HepG2 (cell line): ENCODE measurements at regions not wholly inside any gene's neighbourhood (a gene's known extent, or its start where the extent isn't known, plus 50 kb on each side); places are given as distances from the start of the nearest gene placed in this dataset.
A peak's percentile ranks its signal among the peaks of the same experiment; 100 is the strongest.

Experiments used
- ATAC-seq: fragments of 200-7000 bp; cut with Tn5 transposase; 3 replicates; pipeline ENCODE4 v1.9.1; 2020; ENCODE audit warnings: mild to moderate bottlenecking, moderate library complexity
- BruUV-seq: library from RNA; stranded (reverse); fragments of 400-500 nt; replicated peaks from 2 replicates; lab custom pipeline; 2021; lab: Mats Ljungman, UMichigan
- CTCF ChIA-PET: fragments of 300-600 bp; formaldehyde crosslinking; extraction: SDS; loops from one replicate; lab custom pipeline; 2021; ENCODE audit warnings: low total read pairs, inconsistent platforms, low intra/inter-chr PET ratio; lab: Yijun Ruan, JAX
- POLR2A ChIA-PET: fragments of 350-600 bp; sonication (Branson Sonifier 250); formaldehyde crosslinking; loops from one replicate; lab custom pipeline; 2020; ENCODE audit warnings: antibody characterized with exemption, inconsistent platforms; lab: Yijun Ruan, JAX
- DNase-seq: peaks from one replicate; pipeline ENCODE4 v3.0.0-alpha.2; 2015; ENCODE audit warnings: low spot score
- FAIRE-seq: peaks from 3 replicates; lab custom pipeline; 2011; peaks lifted over from hg19 to GRCh38; lab: Jason Lieb, UNC
- H2AFZ ChIP-seq: one replicate; pipeline ENCODE4 v1.6.1; 2011; ENCODE audit warnings: low read length, inconsistent platforms
- H3K27ac ChIP-seq: fragments of 300-600 bp; 3 replicates; pipeline ENCODE4 v1.8.0; 2011; ENCODE audit warnings: mixed run types, mild to moderate bottlenecking, mixed read lengths, low read length, inconsistent platforms; ENCODE audit not compliant: insufficient read depth; ENCODE audit errors: extremely low read length
- H3K27me3 ChIP-seq, 2 experiments: fragments of 200-600 bp in 1 of 2; 2 replicates in 1 of 2; 3 replicates in 1 of 2; pipeline versions ENCODE4 v1.6.0 to v1.8.0; 2011; ENCODE audit warnings: low read length in 2 of 2, mild to moderate bottlenecking in 2 of 2, moderate library complexity in 2 of 2, inconsistent platforms in 1 of 2; ENCODE audit not compliant: insufficient read depth in 2 of 2, control insufficient read depth in 1 of 2
- H3K36me3 ChIP-seq, 2 experiments: fragments of 200-600 bp in 1 of 2; replicated peaks in 1 of 2; 2 replicates in 1 of 2; 3 replicates in 1 of 2; pipeline versions ENCODE4 v1.5.1 to v1.8.0; 2011; ENCODE audit warnings: low read length in 2 of 2, inconsistent platforms in 1 of 2; ENCODE audit not compliant: insufficient read depth in 2 of 2, control insufficient read depth in 1 of 2
- H3K4me1 ChIP-seq: 2 replicates; pipeline ENCODE4 v1.5.1; 2012; ENCODE audit warnings: low read length, inconsistent platforms; ENCODE audit not compliant: insufficient read depth
- H3K4me2 ChIP-seq: 2 replicates; pipeline ENCODE4 v1.6.0; 2011; ENCODE audit warnings: low read depth, low read length, inconsistent platforms
- H3K4me3 ChIP-seq, 3 experiments: fragments of 200-600 bp in 1 of 3; sonication (generic), shearing (Covaris generic) in 1 of 3; replicated peaks in 1 of 3; 2 replicates each; pipeline ENCODE4 v1.5.1; 2011 to 2016; ENCODE audit warnings: low read length in 3 of 3, inconsistent platforms in 2 of 3, low read depth in 2 of 3, mild to moderate bottlenecking in 2 of 3, control low read depth in 1 of 3, mixed read lengths in 1 of 3; ENCODE audit not compliant: insufficient read depth in 1 of 3
- H3K79me2 ChIP-seq: one replicate; pipeline ENCODE4 v1.6.1; 2011; ENCODE audit warnings: low read length, inconsistent platforms; ENCODE audit not compliant: insufficient read depth
- H3K9ac ChIP-seq: 2 replicates; pipeline ENCODE4 v1.6.0; 2011; ENCODE audit warnings: mild to moderate bottlenecking, low read depth, low read length, inconsistent platforms; ENCODE audit not compliant: insufficient read depth
- H3K9me3 ChIP-seq: 2 replicates; pipeline ENCODE4 v1.5.1; 2012; ENCODE audit warnings: mild to moderate bottlenecking, low read length
- H4K20me1 ChIP-seq: 2 replicates; pipeline ENCODE4 v1.6.0; 2011; ENCODE audit warnings: inconsistent platforms, mild to moderate bottlenecking, low read length, moderate library complexity; ENCODE audit not compliant: insufficient read depth
- AGO1 ChIP-seq: fragments of 200-400 bp; formaldehyde crosslinking; IDR thresholded peaks from 2 replicates; pipeline ENCODE4 v1.6.1; 2017; ENCODE audit warnings: mild to moderate bottlenecking, low read depth, low read length, moderate library complexity; ENCODE audit not compliant: poor library complexity, severe bottlenecking
- ZNF180 ChIP-seq: sonication (generic); formaldehyde crosslinking; IDR thresholded peaks from 2 replicates; pipeline ENCODE4 v1.4.0; 2020; ENCODE audit warnings: low read depth, missing genetic modification reagents, borderline replicate concordance
- ZNF549 ChIP-seq: sonication (generic); formaldehyde crosslinking; IDR thresholded peaks from 2 replicates; pipeline ENCODE4 v1.5.0; 2020; ENCODE audit warnings: missing genetic modification reagents
- ZNF670 ChIP-seq: sonication (generic); formaldehyde crosslinking; IDR thresholded peaks from 2 replicates; pipeline ENCODE4 v1.8.0; 2022; ENCODE audit warnings: mild to moderate bottlenecking, missing genetic modification reagents, borderline replicate concordance
- WGBS: methylation state at CpG from one replicate; pipeline ENCODE4 v1.1.6; 2017; ENCODE audit warnings: low lambda C conversion rate; 5-methylcytosine and 5-hydroxymethylcytosine counted together
- in situ Hi-C: cut with HindIII; loops from 2 replicates; pipeline ENCODE4 v1.10.0; 2017; ENCODE audit warnings: low pct_unique_long_range_greater_than_20kb; ENCODE audit not compliant: extremely low pct_ligation_motif_present
- intact Hi-C: fragments of 100-400 bp; cut with micrococcal nuclease; formaldehyde crosslinking; loops from one replicate; pipeline ENCODE4 v1.10.0; 2022; ENCODE audit not compliant: unreplicated experiment
- TF ChIP-seq, protein P1 (sequence below): fragments of 450-650 bp; IDR thresholded peaks from 2 replicates; pipeline ENCODE4 v1.6.1; 2016
- TF ChIP-seq, protein P2 (sequence below), 2 experiments: sonication (generic) in 1 of 2; formaldehyde crosslinking in 1 of 2; IDR thresholded peaks; 2 replicates each; pipeline versions ENCODE4 v1.4.0 to v1.6.1; 2018 to 2020; ENCODE audit warnings: missing genetic modification reagents in 2 of 2, borderline replicate concordance in 1 of 2, low read depth in 1 of 2, mild to moderate bottlenecking in 1 of 2, missing biosample characterization in 1 of 2
- TF ChIP-seq, protein P3 (sequence below): IDR thresholded peaks from 2 replicates; pipeline ENCODE4 v1.6.1; 2016; ENCODE audit warnings: mild to moderate bottlenecking, missing biosample characterization, missing genetic modification reagents

DNA sequence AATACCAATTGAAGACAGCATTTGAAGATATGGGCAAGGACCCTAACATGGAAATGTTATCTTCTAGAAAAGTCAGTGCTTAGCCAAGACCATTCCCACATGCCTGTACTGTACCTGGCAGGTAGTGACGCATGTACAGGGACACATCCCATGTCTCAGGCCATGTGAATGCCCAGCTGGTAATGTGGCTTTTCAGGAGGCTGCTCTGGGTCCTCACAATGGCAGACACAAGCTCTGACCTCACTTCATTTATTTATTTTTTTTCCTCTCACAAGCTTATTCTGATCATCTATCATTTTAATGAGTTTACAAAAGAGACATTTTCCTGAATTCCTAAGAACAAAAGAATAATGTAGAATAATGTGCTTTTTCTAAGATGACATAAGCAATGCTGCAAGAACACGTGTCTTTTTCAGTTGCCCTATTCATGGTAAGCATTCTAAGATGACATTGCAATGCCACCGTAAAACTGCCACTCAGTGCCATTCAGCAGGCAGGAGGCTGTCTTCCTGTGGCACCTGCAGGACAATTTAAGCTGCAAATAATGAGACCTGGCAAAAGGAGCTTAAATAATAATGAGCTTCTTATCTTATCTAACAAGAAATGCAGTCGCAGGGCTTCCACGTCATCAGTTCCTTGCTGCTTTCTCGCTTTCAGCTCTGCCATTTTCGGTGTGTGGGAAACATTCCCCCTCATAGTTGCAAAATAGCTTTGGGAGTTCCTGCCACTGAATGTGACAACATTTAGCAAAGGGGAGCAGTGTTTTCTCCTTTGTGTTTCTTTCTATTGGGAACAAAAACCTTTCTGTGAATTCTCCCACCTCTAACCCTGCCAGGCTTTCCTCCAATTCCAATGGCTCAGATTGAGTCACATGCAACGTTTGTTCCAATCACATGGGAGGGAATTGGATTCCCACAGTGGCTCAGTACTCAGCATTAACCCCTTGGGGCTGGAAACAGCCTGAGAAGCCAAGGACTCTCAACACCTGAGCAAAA, 113.0 kb downstream of the SEC23IP start:
- Histone ChIP-seq H3K27me3 (peaks cover 0 to 19% of the 10 kb centered on the region in 2 experiments; a peak in 2 of 5 replicates), H3K36me3 (no peaks in the 10 kb centered on the region), H3K79me2 (no peaks in the 10 kb centered on the region), H3K4me1 (no peaks in the 10 kb centered on the region), H4K20me1 (no peaks in the 10 kb centered on the region), H3K4me2 (no peak overlapping the region), H3K9ac (no peak overlapping the region), H2AFZ (no peak overlapping the region), H3K9me3 (no peaks in the 10 kb centered on the region), H3K27ac (no peak overlapping the region), H3K4me3 (no peak overlapping the region)
- intact Hi-C loops = no loop called here
- TF ChIP-seq ZNF549 (CRISPR knock-in tag) (no peak), ZNF670 (no peak), ZNF180 (CRISPR knock-in tag) (no peak)
- TF ChIP-seq, protein P1, sequence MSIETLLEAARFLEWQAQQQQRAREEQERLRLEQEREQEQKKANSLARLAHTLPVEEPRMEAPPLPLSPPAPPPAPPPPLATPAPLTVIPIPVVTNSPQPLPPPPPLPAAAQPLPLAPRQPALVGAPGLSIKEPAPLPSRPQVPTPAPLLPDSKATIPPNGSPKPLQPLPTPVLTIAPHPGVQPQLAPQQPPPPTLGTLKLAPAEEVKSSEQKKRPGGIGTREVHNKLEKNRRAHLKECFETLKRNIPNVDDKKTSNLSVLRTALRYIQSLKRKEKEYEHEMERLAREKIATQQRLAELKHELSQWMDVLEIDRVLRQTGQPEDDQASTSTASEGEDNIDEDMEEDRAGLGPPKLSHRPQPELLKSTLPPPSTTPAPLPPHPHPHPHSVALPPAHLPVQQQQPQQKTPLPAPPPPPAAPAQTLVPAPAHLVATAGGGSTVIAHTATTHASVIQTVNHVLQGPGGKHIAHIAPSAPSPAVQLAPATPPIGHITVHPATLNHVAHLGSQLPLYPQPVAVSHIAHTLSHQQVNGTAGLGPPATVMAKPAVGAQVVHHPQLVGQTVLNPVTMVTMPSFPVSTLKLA = peak; percentile 93
- FAIRE-seq = no peak
- WGBS = 16% methylated on average over 8 of the region's 8 CpGs
- no peak for DNase-seq
- no peak for ATAC-seq
- in situ Hi-C loops = no loop called here
- POLR2A ChIA-PET = no interaction called here
- CTCF ChIA-PET = no interaction called here
- BruUV-seq = no TSS peak

DNA sequence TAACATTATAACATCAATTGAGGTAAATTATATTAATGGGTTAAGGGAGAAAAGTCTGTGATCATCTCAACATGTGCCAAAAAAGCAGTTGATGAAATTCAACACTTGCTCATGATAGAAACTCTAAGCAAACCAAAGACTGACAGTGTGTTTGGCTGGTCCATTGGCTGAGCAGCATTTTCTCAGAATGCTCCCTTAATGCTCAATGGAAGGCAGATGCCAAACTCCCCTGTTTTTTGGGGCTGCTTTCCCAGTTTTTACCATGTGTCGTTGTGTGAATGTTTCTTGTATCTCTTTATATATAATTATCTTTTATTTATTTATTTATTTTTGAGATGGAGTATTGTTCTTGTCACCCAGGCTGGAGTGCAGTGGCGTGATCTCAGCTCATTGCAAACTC, 114.7 kb downstream of the SEC23IP start:
- Histone ChIP-seq H3K79me2 (no peaks in the 10 kb centered on the region), H3K4me3 (no peak overlapping the region)
- intact Hi-C loops = no loop called here
- TF ChIP-seq, protein P2, sequence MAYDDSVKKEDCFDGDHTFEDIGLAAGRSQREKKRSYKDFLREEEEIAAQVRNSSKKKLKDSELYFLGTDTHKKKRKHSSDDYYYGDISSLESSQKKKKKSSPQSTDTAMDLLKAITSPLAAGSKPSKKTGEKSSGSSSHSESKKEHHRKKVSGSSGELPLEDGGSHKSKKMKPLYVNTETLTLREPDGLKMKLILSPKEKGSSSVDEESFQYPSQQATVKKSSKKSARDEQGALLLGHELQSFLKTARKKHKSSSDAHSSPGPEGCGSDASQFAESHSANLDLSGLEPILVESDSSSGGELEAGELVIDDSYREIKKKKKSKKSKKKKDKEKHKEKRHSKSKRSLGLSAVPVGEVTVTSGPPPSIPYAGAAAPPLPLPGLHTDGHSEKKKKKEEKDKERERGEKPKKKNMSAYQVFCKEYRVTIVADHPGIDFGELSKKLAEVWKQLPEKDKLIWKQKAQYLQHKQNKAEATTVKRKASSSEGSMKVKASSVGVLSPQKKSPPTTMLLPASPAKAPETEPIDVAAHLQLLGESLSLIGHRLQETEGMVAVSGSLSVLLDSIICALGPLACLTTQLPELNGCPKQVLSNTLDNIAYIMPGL (CRISPR knock-in tag; IDR thresholded peaks at IDR 0.05; ENCODE audit: borderline replicate concordance in 1 of 2, low read depth in 1 of 2) = no peak
- no peak for TF ChIP-seq AGO1
- TF ChIP-seq, protein P3, sequence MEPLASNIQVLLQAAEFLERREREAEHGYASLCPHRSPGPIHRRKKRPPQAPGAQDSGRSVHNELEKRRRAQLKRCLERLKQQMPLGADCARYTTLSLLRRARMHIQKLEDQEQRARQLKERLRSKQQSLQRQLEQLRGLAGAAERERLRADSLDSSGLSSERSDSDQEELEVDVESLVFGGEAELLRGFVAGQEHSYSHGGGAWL (CRISPR knock-in tag) = no peak
- TF ChIP-seq, all 625 proteins: peak for 0
- Histone ChIP-seq H3K27ac (no peak overlapping the region), H3K4me2 (no peak overlapping the region), H2AFZ (no peak overlapping the region), H3K9me3 (no peaks in the 10 kb centered on the region), H3K27me3 (peaks cover 3 to 30% of the 10 kb centered on the region in 2 experiments; a peak in 4 of 5 replicates), H3K4me1 (0 out of 2 replicates have a peak, but pooled peaks cover 5% of the 10 kb centered on the region), H3K36me3 (no peaks in the 10 kb centered on the region), H3K9ac (no peak overlapping the region), H4K20me1 (no peaks in the 10 kb centered on the region)
- DNase-seq (no peak), FAIRE-seq (no peak), ATAC-seq (no peak)
- in situ Hi-C loops = no loop called here
- CTCF ChIA-PET = no interaction called here
- POLR2A ChIA-PET = no interaction called here
- no TSS peak for BruUV-seq
- 14% methylated on average over 2 of the region's 2 CpGs for WGBS
